ENCODE measurements at regions not wholly inside any gene's neighbourhood (a gene's known extent, or its start where the extent isn't known, plus 50 kb on each side); places are given as distances from the start of the nearest gene placed in this dataset.
"Not testable (repeated sequence)": the region's sequence is repeated elsewhere in the genome, so short reads cannot be mapped to it uniquely, and the experiment has no call there.

- not testable (repeated sequence) for TF ChIP-seq TAF1 (IDR thresholded peaks at IDR 0.05; ENCODE audit: borderline replicate concordance, low read depth, low read length); POLR2AphosphoS5 (IDR thresholded peaks at IDR 0.05; ENCODE audit: low read depth, low read length)
These were observed 65.1 kb upstream of the NECTIN3 start for GRCh38 chr3:111006485-111006884.

All from GM12892 (cell line).